HCT116 (cell line): ENCODE measurements at regions not wholly inside any gene's neighbourhood (a gene's known extent, or its start where the extent isn't known, plus 50 kb on each side); places are given as distances from the start of the nearest gene placed in this dataset.

Source experiments
- ATAC-seq: fragments of 200-7000 bp; cut with Tn5 transposase; 2 replicates; pipeline ENCODE4 v1.9.1; 2020; ENCODE audit warnings: mild to moderate bottlenecking, moderate library complexity
- BruUV-seq: library from RNA; stranded (reverse); fragments of 400-500 nt; replicated peaks from 2 replicates; lab custom pipeline; 2021; lab: Mats Ljungman, UMichigan
- CTCF ChIA-PET: fragments of 300-600 bp; sonication (Branson Sonifier 250); formaldehyde crosslinking; loops from one replicate; lab custom pipeline; 2021; ENCODE audit warnings: antibody characterized with exemption; lab: Charles Lee
- POLR2A ChIA-PET: fragments of 300-600, 350-600 bp; sonication (Branson Sonifier 250); formaldehyde crosslinking; loops from one replicate; lab custom pipeline; 2021; ENCODE audit warnings: antibody characterized with exemption; lab: Charles Lee
- RAD21 ChIA-PET, 2 experiments: fragments of 300-600 bp; sonication (Branson Sonifier 250); formaldehyde crosslinking; loops; one replicate each; lab custom pipeline; 2023; ENCODE audit warnings: low total read pairs in 2 of 2; ENCODE audit not compliant: uncharacterized antibody in 2 of 2, unreplicated experiment in 2 of 2, low non-redundant PET in 1 of 2; lab: Charles Lee
- DNase-seq: peaks from one replicate; pipeline ENCODE4 v3.0.0-alpha.2; 2010; ENCODE audit warnings: low read depth, low spot score
- H2AFZ ChIP-seq: fragments of 200-600 bp; shearing (Covaris generic), sonication (generic); 2 replicates; pipeline ENCODE4 v1.6.1; 2017; ENCODE audit warnings: low read depth, mixed run types, mixed read lengths, antibody characterized with exemption, low read length; ENCODE audit not compliant: poor library complexity, severe bottlenecking
- H3K27ac ChIP-seq: 2 replicates; pipeline ENCODE4 v1.5.1; 2012; ENCODE audit warnings: low read depth, low read length
- H3K27me3 ChIP-seq: fragments of 200-600 bp; sonication (generic); 2 replicates; pipeline ENCODE4 v1.6.1; 2016; ENCODE audit warnings: mixed run types, low read length, mixed read lengths; ENCODE audit not compliant: insufficient read depth
- H3K36me3 ChIP-seq, 2 experiments: fragments of 200-500 bp in 1 of 2; fragments of 200-600 bp in 1 of 2; sonication (Bioruptor generic) in 1 of 2; sonication (generic) in 1 of 2; 2 replicates each; pipeline versions ENCODE4 v1.5.1 to v1.6.1; 2014 to 2016; ENCODE audit warnings: low read length in 2 of 2, inconsistent platforms in 1 of 2, mixed read lengths in 1 of 2, mixed run types in 1 of 2; ENCODE audit not compliant: insufficient read depth in 2 of 2, control insufficient read depth in 1 of 2
- H3K4me1 ChIP-seq, 2 experiments: fragments of 200-600 bp in 1 of 2; sonication (generic) in 1 of 2; 2 replicates each; pipeline versions ENCODE4 v1.5.1 to v1.6.1; 2012 to 2017; ENCODE audit warnings: low read length in 2 of 2, inconsistent platforms in 1 of 2, mild to moderate bottlenecking in 1 of 2, mixed read lengths in 1 of 2, mixed run types in 1 of 2, moderate library complexity in 1 of 2; ENCODE audit not compliant: insufficient read depth in 2 of 2, control insufficient read depth in 1 of 2
- H3K4me2 ChIP-seq: fragments of 200-600 bp; sonication (generic); 2 replicates; pipeline ENCODE4 v1.6.1; 2017; ENCODE audit warnings: mixed run types, low read length, mixed read lengths
- H3K4me3 ChIP-seq, 2 experiments: fragments of 200-600 bp in 1 of 2; sonication (generic) in 1 of 2; replicated peaks in 1 of 2; 2 replicates each; pipeline ENCODE4 v1.5.1; 2011 to 2016; ENCODE audit warnings: low read length in 2 of 2, control low read depth in 1 of 2, low read depth in 1 of 2, mild to moderate bottlenecking in 1 of 2, mixed read lengths in 1 of 2, mixed run types in 1 of 2
- H3K79me2 ChIP-seq: fragments of 200-600 bp; sonication (generic); 2 replicates; pipeline ENCODE4 v1.6.1; 2017; ENCODE audit warnings: mild to moderate bottlenecking, mixed run types, low read length, moderate library complexity, mixed read lengths; ENCODE audit not compliant: insufficient read depth
- H3K9ac ChIP-seq: fragments of 200-600 bp; sonication (generic); 2 replicates; pipeline ENCODE4 v1.6.1; 2016; ENCODE audit warnings: low read length, mixed read lengths
- H3K9me2 ChIP-seq: fragments of 200-600 bp; sonication (generic), shearing (Covaris generic); 2 replicates; pipeline ENCODE4 v1.6.1; 2017; ENCODE audit warnings: mixed run types, mild to moderate bottlenecking, moderate library complexity; ENCODE audit not compliant: insufficient read depth
- H3K9me3 ChIP-seq, 2 experiments: fragments of 200-500 bp in 1 of 2; fragments of 200-600 bp in 1 of 2; sonication (Bioruptor generic) in 1 of 2; sonication (generic) in 1 of 2; 2 replicates each; pipeline ENCODE4 v1.6.1; 2014 to 2017; ENCODE audit warnings: low read length in 2 of 2, mixed read lengths in 2 of 2, inconsistent platforms in 1 of 2, low read depth in 1 of 2, mild to moderate bottlenecking in 1 of 2, mixed run types in 1 of 2, moderate library complexity in 1 of 2; ENCODE audit not compliant: control insufficient read depth in 1 of 2, insufficient read depth in 1 of 2
- H4K20me1 ChIP-seq: fragments of 200-600 bp; sonication (generic), shearing (Covaris generic); 2 replicates; pipeline ENCODE4 v1.6.1; 2017; ENCODE audit warnings: mixed run types, mild to moderate bottlenecking, moderate library complexity; ENCODE audit not compliant: insufficient read depth
- CBX3 ChIP-seq: IDR thresholded peaks from 2 replicates; pipeline ENCODE4 v1.6.1; 2012; ENCODE audit warnings: low read depth
- CEBPB ChIP-seq: IDR thresholded peaks from 2 replicates; pipeline ENCODE4 v1.6.1; 2012; ENCODE audit warnings: low read depth
- EGR1 ChIP-seq: IDR thresholded peaks from 2 replicates; pipeline ENCODE4 v1.6.1; 2012; ENCODE audit warnings: low read depth
- ELF1 ChIP-seq: IDR thresholded peaks from 2 replicates; pipeline ENCODE4 v1.6.1; 2012; ENCODE audit warnings: low read depth, borderline replicate concordance
- EZH2 ChIP-seq: fragments of 200-600 bp; sonication (generic); IDR thresholded peaks from 2 replicates; pipeline ENCODE4 v1.6.1; 2017; ENCODE audit warnings: antibody characterized with exemption, mixed run types
- EZH2phosphoT487 ChIP-seq: fragments of 200-600 bp; IDR thresholded peaks from 2 replicates; pipeline ENCODE4 v1.6.1; 2018; ENCODE audit warnings: antibody characterized with exemption, borderline replicate concordance
- FOSL1 ChIP-seq: IDR thresholded peaks from 2 replicates; pipeline ENCODE4 v1.6.1; 2012; ENCODE audit warnings: low read depth
- POLR2A ChIP-seq: IDR thresholded peaks from 2 replicates; pipeline ENCODE4 v1.7.0; 2011; ENCODE audit warnings: borderline replicate concordance; ENCODE audit not compliant: insufficient read depth, insufficient read length; ENCODE audit errors: extremely low read depth
- RAD21 ChIP-seq: IDR thresholded peaks from 2 replicates; pipeline ENCODE4 v1.6.1; 2012; ENCODE audit warnings: low read depth, mild to moderate bottlenecking
- SP1 ChIP-seq: IDR thresholded peaks from 2 replicates; pipeline ENCODE4 v1.6.1; 2012; ENCODE audit warnings: low read depth
- SRF ChIP-seq: IDR thresholded peaks from 2 replicates; pipeline ENCODE4 v1.6.1; 2012; ENCODE audit warnings: low read depth
- TCF7L2 ChIP-seq: IDR thresholded peaks from 2 replicates; pipeline ENCODE4 v1.7.0; 2011; ENCODE audit warnings: borderline replicate concordance, inconsistent platforms; ENCODE audit not compliant: insufficient read depth, insufficient read length; ENCODE audit errors: extremely low read depth
- YY1 ChIP-seq: IDR thresholded peaks from 2 replicates; pipeline ENCODE4 v1.6.1; 2011; ENCODE audit warnings: low read length, low read depth, moderate library complexity, mild to moderate bottlenecking; ENCODE audit not compliant: insufficient replicate concordance; ENCODE audit errors: extremely low read depth
- ZFX ChIP-seq: fragments of 450-650 bp; IDR thresholded peaks from 2 replicates; pipeline ENCODE4 v1.6.1; 2017
- intact Hi-C: fragments of 100-400 bp; cut with micrococcal nuclease; formaldehyde crosslinking; loops from 2 replicates; pipeline ENCODE4 v1.10.0; 2022
- TF ChIP-seq, protein P1 (sequence below): IDR thresholded peaks from 2 replicates; pipeline ENCODE4 v1.6.1; 2011; ENCODE audit warnings: mild to moderate bottlenecking, low read length, moderate library complexity; ENCODE audit not compliant: insufficient replicate concordance; ENCODE audit errors: extremely low read depth
- TF ChIP-seq, protein P2 (sequence below): IDR thresholded peaks from 2 replicates; pipeline ENCODE4 v1.6.1; 2012
- TF ChIP-seq, protein P3 (sequence below): IDR thresholded peaks from 2 replicates; pipeline ENCODE4 v1.6.1; 2012
- TF ChIP-seq, protein P4 (sequence below): IDR thresholded peaks from 2 replicates; pipeline ENCODE4 v1.6.1; 2012; ENCODE audit warnings: low read depth

DNA sequence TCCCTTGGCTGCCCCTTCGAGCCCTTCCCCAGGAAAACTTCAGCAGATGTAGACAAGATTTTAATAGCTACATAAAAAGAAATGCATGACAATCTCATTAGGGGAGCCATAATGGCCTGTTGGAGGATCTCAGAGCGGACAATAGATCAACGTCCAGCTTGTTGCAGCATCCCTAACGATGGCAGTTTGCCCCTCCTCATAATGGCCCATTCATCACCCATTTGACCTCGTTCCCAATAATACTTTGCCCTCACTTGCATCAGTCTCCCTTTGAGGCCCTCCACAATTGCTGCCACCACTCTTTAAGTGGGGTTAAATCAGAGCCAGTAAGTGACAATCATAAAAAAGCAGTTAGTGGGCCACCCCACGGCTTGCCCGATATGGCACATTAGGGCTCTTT is 84.7 kb upstream of the PCDH8 start:
- H3K9ac ChIP-seq: no peak overlapping the region
- ChIA-PET RAD21 (no interaction called here), POLR2A (no interaction called here), CTCF (no interaction called here)
- ATAC-seq: no peak
- intact Hi-C loops: no loop called here
- no peak overlapping the region for H3K27ac ChIP-seq
- BruUV-seq: no TSS peak
- H3K36me3 ChIP-seq: no peaks in the 10 kb centered on the region
- no peaks in the 10 kb centered on the region for H4K20me1 ChIP-seq
- DNase-seq: no peak
- H3K9me2 ChIP-seq: no peaks in the 10 kb centered on the region
- H3K79me2 ChIP-seq: no peaks in the 10 kb centered on the region
- peaks cover 26% of the 10 kb centered on the region; the same call in 1 of the 2 replicates for H3K27me3 ChIP-seq
- H3K9me3 ChIP-seq: no peaks in the 10 kb centered on the region
- no peak overlapping the region for H3K4me3 ChIP-seq
- no peak overlapping the region for H2AFZ ChIP-seq
- no peak overlapping the region for H3K4me2 ChIP-seq
- TF ChIP-seq, protein P1, sequence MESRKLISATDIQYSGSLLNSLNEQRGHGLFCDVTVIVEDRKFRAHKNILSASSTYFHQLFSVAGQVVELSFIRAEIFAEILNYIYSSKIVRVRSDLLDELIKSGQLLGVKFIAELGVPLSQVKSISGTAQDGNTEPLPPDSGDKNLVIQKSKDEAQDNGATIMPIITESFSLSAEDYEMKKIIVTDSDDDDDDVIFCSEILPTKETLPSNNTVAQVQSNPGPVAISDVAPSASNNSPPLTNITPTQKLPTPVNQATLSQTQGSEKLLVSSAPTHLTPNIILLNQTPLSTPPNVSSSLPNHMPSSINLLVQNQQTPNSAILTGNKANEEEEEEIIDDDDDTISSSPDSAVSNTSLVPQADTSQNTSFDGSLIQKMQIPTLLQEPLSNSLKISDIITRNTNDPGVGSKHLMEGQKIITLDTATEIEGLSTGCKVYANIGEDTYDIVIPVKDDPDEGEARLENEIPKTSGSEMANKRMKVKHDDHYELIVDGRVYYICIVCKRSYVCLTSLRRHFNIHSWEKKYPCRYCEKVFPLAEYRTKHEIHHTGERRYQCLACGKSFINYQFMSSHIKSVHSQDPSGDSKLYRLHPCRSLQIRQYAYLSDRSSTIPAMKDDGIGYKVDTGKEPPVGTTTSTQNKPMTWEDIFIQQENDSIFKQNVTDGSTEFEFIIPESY: no peak
- TF ChIP-seq SRF: no peak
- no peak for TF ChIP-seq RAD21
- no peak for TF ChIP-seq CEBPB
- TF ChIP-seq SP1: no peak
- no peak for TF ChIP-seq EZH2phosphoT487
- no peak for TF ChIP-seq EGR1
- TF ChIP-seq, protein P2, sequence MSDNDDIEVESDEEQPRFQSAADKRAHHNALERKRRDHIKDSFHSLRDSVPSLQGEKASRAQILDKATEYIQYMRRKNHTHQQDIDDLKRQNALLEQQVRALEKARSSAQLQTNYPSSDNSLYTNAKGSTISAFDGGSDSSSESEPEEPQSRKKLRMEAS: no peak
- TF ChIP-seq POLR2A: no peak
- TF ChIP-seq EZH2: no peak
- TF ChIP-seq, protein P3, sequence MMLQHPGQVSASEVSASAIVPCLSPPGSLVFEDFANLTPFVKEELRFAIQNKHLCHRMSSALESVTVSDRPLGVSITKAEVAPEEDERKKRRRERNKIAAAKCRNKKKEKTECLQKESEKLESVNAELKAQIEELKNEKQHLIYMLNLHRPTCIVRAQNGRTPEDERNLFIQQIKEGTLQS: no peak
- no peak for TF ChIP-seq ELF1
- TF ChIP-seq CBX3: no peak
- no peak for TF ChIP-seq ZFX
- TF ChIP-seq TCF7L2: no peak
- TF ChIP-seq, protein P4, sequence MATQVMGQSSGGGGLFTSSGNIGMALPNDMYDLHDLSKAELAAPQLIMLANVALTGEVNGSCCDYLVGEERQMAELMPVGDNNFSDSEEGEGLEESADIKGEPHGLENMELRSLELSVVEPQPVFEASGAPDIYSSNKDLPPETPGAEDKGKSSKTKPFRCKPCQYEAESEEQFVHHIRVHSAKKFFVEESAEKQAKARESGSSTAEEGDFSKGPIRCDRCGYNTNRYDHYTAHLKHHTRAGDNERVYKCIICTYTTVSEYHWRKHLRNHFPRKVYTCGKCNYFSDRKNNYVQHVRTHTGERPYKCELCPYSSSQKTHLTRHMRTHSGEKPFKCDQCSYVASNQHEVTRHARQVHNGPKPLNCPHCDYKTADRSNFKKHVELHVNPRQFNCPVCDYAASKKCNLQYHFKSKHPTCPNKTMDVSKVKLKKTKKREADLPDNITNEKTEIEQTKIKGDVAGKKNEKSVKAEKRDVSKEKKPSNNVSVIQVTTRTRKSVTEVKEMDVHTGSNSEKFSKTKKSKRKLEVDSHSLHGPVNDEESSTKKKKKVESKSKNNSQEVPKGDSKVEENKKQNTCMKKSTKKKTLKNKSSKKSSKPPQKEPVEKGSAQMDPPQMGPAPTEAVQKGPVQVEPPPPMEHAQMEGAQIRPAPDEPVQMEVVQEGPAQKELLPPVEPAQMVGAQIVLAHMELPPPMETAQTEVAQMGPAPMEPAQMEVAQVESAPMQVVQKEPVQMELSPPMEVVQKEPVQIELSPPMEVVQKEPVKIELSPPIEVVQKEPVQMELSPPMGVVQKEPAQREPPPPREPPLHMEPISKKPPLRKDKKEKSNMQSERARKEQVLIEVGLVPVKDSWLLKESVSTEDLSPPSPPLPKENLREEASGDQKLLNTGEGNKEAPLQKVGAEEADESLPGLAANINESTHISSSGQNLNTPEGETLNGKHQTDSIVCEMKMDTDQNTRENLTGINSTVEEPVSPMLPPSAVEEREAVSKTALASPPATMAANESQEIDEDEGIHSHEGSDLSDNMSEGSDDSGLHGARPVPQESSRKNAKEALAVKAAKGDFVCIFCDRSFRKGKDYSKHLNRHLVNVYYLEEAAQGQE: no peak
- TF ChIP-seq YY1: no peak
- no peak for TF ChIP-seq FOSL1
- H3K4me1 ChIP-seq: no peaks in the 10 kb centered on the region
